Neural cell (in vitro differentiated cells): ENCODE measurements at regions not wholly inside any gene's neighbourhood (a gene's known extent, or its start where the extent isn't known, plus 50 kb on each side); places are given as distances from the start of the nearest gene placed in this dataset.

Experiments used
- H2AFZ ChIP-seq: fragments of 200-600, 300-800 bp; sonication (generic), shearing (Covaris generic); 2 replicates; pipeline ENCODE4 v1.6.0; 2014; ENCODE audit warnings: low read depth, mild to moderate bottlenecking, antibody characterized with exemption, low read length, moderate library complexity
- H3F3A ChIP-seq: fragments of 200-600 bp; shearing (Covaris generic); 2 replicates; pipeline ENCODE4 v1.6.1; 2016; ENCODE audit warnings: mild to moderate bottlenecking, moderate library complexity, mixed read lengths, antibody characterized with exemption, low read length; ENCODE audit not compliant: insufficient read depth, poor library complexity, severe bottlenecking
- H3K27ac ChIP-seq: fragments of 200-600, 300-800 bp; sonication (generic), shearing (Covaris generic); 2 replicates; pipeline ENCODE4 v1.5.1; 2014; ENCODE audit warnings: mild to moderate bottlenecking, low read length, moderate library complexity
- H3K27me3 ChIP-seq: fragments of 300-800, 200-600 bp; sonication (generic), shearing (Covaris generic); 2 replicates; pipeline ENCODE4 v1.6.0; 2014; ENCODE audit warnings: mild to moderate bottlenecking, low read depth, low read length, moderate library complexity; ENCODE audit not compliant: insufficient read depth
- H3K36me3 ChIP-seq: fragments of 300-800, 200-600 bp; sonication (generic), shearing (Covaris generic); 2 replicates; pipeline ENCODE4 v1.5.1; 2014; ENCODE audit warnings: mild to moderate bottlenecking, antibody characterized with exemption, low read length, moderate library complexity; ENCODE audit not compliant: insufficient read depth
- H3K4me2 ChIP-seq: fragments of 300-800, 200-600 bp; sonication (generic), shearing (Covaris generic); 2 replicates; pipeline ENCODE4 v1.6.0; 2014; ENCODE audit warnings: mild to moderate bottlenecking, low read length
- H3K4me3 ChIP-seq: fragments of 300-800, 200-600 bp; sonication (generic), shearing (Covaris generic); 2 replicates; pipeline ENCODE4 v1.5.1; 2014; ENCODE audit warnings: mild to moderate bottlenecking, low read length, moderate library complexity
- H3K79me2 ChIP-seq: fragments of 200-600 bp; shearing (Covaris generic); replicated peaks from 2 replicates; pipeline ENCODE4 v1.6.0; 2014; ENCODE audit warnings: mild to moderate bottlenecking, low read length, moderate library complexity; ENCODE audit not compliant: insufficient read depth
- H3K9ac ChIP-seq: fragments of 300-800, 200-600 bp; sonication (generic), shearing (Covaris generic); 2 replicates; pipeline ENCODE4 v1.6.1; 2016; ENCODE audit warnings: mild to moderate bottlenecking, low read length, mixed read lengths
- H3K9me2 ChIP-seq: fragments of 200-600 bp; shearing (Covaris generic); 2 replicates; pipeline ENCODE4 v1.6.1; 2016; ENCODE audit warnings: mild to moderate bottlenecking, low read length, mixed read lengths; ENCODE audit not compliant: insufficient read depth
- H3K9me3 ChIP-seq: fragments of 200-600, 300-800 bp; sonication (generic), shearing (Covaris generic); 2 replicates; pipeline ENCODE4 v1.6.1; 2016; ENCODE audit warnings: mild to moderate bottlenecking, mixed run types, low read length, moderate library complexity, mixed read lengths
- H4K20me1 ChIP-seq: fragments of 200-600 bp; shearing (Covaris generic); 2 replicates; pipeline ENCODE4 v1.6.1; 2016; ENCODE audit warnings: mild to moderate bottlenecking, mixed run types; ENCODE audit not compliant: insufficient read depth
- CTCF ChIP-seq: fragments of 450-650 bp; IDR thresholded peaks from 2 replicates; pipeline ENCODE4 v1.5.1; 2014; ENCODE audit warnings: antibody characterized with exemption, mild to moderate bottlenecking, moderate library complexity; ENCODE audit not compliant: poor library complexity, severe bottlenecking
- EP300 ChIP-seq: fragments of 450-650 bp; conservative IDR thresholded peaks from 2 replicates; pipeline ENCODE4 v1.6.1; 2014; ENCODE audit warnings: antibody characterized with exemption, mild to moderate bottlenecking, moderate library complexity; ENCODE audit not compliant: poor library complexity, severe bottlenecking
- EZH2 ChIP-seq: fragments of 200-600, 300-800 bp; shearing (Covaris generic), sonication (generic); IDR thresholded peaks from 2 replicates; pipeline ENCODE4 v1.6.1; 2014; ENCODE audit warnings: antibody characterized with exemption, low read length, borderline replicate concordance, mild to moderate bottlenecking; ENCODE audit not compliant: insufficient read depth, poor library complexity, severe bottlenecking
- MXI1 ChIP-seq: fragments of 450-650 bp; conservative IDR thresholded peaks from 2 replicates; pipeline ENCODE4 v1.6.1; 2014; ENCODE audit warnings: antibody characterized with exemption, mild to moderate bottlenecking; ENCODE audit not compliant: poor library complexity, severe bottlenecking
- POLR2AphosphoS5 ChIP-seq: IDR thresholded peaks from 2 replicates; pipeline ENCODE4 v1.6.1; 2012
- RAD21 ChIP-seq: fragments of 450-650 bp; conservative IDR thresholded peaks from 2 replicates; pipeline ENCODE4 v1.6.1; 2014; ENCODE audit warnings: antibody characterized with exemption, mild to moderate bottlenecking, moderate library complexity
- REST ChIP-seq: IDR thresholded peaks from 2 replicates; pipeline ENCODE4 v1.6.1; 2012; ENCODE audit warnings: borderline replicate concordance
- SMC3 ChIP-seq: fragments of 450-650 bp; conservative IDR thresholded peaks from 2 replicates; pipeline ENCODE4 v1.6.1; 2014; ENCODE audit warnings: antibody characterized with exemption, mild to moderate bottlenecking, moderate library complexity; ENCODE audit not compliant: poor library complexity
- TAF1 ChIP-seq: IDR thresholded peaks from 2 replicates; pipeline ENCODE4 v1.6.1; 2012; ENCODE audit warnings: low read depth

GRCh38 chr9:31028137-31028536, 1356.3 kb upstream of the ACO1 start:
- Histone ChIP-seq H3K4me3 (no peak overlapping the region), H3F3A (no peaks in the 10 kb centered on the region), H3K9ac (no peak overlapping the region), H3K4me2 (no peak overlapping the region), H3K9me3 (no peaks in the 10 kb centered on the region), H3K9me2 (no peaks in the 10 kb centered on the region), H3K27ac (no peak overlapping the region), H4K20me1 (no peaks in the 10 kb centered on the region), H3K27me3 (no peaks in the 10 kb centered on the region), H3K36me3 (no peaks in the 10 kb centered on the region), H2AFZ (no peak overlapping the region), H3K79me2 (no peaks in the 10 kb centered on the region)
- TF ChIP-seq MXI1 (no peak), POLR2AphosphoS5 (no peak), EP300 (no peak), SMC3 (no peak), TAF1 (no peak), CTCF (no peak), EZH2 (no peak), REST (no peak), RAD21 (no peak)

- Histone ChIP-seq H3F3A (no peaks in the 10 kb centered on the region), H3K9ac (peak overlapping the region; percentile 41), H4K20me1 (no peaks in the 10 kb centered on the region), H3K9me2 (no peaks in the 10 kb centered on the region), H2AFZ (no peak overlapping the region), H3K4me3 (peak overlapping the region; percentile 51), H3K36me3 (no peaks in the 10 kb centered on the region), H3K9me3 (no peaks in the 10 kb centered on the region), H3K4me2 (peak overlapping the region; percentile 58), H3K27ac (peak overlapping the region; percentile 72), H3K79me2 (no peaks in the 10 kb centered on the region), H3K27me3 (no peaks in the 10 kb centered on the region)
- TF ChIP-seq EP300 (peak; percentile 93), REST (peak; percentile 91), CTCF (no peak), MXI1 (no peak), TAF1 (no peak), RAD21 (peak; percentile 57), POLR2AphosphoS5 (peak; percentile 72), SMC3 (peak; percentile 43), EZH2 (no peak)
These were observed 1353.7 kb upstream of the ACO1 start for GRCh38 chr9:31030741-31031202.
